GM19467 (cell line): ENCODE measurements at regions not wholly inside any gene's neighbourhood (a gene's known extent, or its start where the extent isn't known, plus 50 kb on each side); places are given as distances from the start of the nearest gene placed in this dataset.
"Not testable (repeated sequence)": the region's sequence is repeated elsewhere in the genome, so short reads cannot be mapped to it uniquely, and the experiment has no call there.

ENCODE experiments used
- ATAC-seq: cut with Tn5 transposase; IDR thresholded peaks from one replicate; pipeline ENCODE4 v1.9.1; 2021; ENCODE audit warnings: mild to moderate bottlenecking, moderate library complexity; ENCODE audit not compliant: unreplicated experiment

DNA sequence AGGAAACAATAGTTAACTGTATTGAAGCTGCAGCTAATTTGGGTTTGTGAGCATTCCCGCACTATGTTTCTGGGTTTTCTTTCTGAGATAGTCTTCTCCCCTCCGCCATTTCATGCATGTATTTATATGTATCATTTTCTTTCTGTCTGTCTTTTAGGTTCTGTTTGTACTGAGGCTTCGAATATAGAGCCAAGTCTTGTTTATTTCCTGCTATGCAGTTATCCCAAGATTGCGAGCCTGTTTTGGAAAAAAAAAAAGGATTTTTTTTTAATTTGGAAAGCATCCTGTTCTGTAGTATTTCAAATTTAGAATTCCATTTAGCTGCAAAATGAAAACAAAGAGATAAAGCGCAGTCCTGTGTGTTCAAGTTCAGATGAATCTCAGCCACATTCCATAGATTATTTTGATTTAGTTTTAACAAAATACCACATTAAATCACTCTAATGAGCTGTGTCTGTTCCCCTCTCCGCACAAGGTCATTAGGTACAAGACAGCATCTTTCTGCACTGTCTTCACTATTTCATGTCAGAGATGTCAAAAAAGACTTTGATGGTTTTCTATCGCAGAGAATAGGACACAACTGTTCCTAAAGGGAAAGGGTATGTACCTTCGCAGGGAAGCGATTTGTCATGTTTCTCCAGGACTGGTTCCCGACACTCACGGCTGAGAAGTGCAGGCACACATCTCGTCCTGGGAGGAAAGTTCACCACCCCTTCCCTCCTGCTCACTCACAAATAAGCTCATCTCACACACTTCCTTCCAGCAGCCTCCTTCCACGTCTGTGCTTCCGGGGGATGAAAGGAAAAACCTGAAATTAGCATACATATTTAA is 443.4 kb downstream of the ZNF516 start:
- ATAC-seq: no peak

DNA sequence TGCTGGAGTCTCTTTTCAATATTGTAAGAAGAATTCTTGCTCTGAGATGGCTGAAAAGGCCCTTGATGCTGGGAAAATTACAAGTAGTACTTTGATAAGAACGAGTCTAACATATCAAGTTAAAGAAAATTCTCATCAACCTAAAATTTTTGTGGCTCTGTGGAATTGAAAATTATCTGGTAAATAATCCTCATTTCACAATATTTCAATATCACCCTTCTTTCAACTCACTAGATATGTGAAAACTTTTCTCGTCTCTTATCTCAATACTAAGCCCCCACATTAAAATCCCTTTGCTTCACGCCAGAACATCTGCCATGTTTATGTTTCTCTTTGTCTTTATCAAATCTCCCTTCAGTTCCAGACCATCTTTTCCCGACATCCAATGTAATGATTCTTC is 448.8 kb downstream of the ZNF516 start:
- no peak for ATAC-seq

DNA sequence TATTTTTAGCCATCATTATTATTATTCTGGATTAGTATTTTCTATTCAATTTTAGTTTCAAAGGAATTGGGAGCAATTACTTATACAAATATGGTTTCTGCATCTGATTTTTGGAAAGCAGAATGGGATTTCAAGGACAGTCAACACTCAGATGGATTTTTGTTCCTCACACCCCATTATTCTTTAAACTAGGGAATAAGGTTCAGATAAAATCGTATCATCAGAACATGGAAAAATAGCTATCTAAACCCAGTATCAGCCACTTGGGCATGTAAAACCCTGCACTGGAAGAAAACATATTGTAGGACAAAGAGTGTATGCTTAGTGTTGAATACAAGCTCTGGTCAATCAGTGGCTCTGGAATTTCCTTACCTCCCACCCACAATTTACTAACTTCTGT is 452.5 kb downstream of the ZNF516 start:
- ATAC-seq: no peak

DNA sequence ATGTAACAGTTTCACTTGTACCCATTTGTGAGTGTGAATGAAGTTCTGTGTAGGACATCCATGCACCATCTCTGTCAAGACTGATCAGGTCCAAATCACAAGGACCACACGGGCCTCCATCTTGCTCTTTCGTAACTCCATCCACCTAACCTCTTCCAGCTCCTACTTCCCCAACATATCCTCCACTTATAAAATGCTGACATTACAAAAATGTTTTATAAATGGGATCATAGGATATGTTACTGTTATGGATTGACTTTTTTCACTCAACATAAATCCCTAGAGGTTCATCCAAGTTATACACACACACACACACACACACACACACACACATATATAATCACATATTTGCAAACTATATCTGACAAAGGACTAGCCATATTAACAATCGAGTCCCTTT is 476.8 kb downstream of the ZNF516 start:
- no peak for ATAC-seq

DNA sequence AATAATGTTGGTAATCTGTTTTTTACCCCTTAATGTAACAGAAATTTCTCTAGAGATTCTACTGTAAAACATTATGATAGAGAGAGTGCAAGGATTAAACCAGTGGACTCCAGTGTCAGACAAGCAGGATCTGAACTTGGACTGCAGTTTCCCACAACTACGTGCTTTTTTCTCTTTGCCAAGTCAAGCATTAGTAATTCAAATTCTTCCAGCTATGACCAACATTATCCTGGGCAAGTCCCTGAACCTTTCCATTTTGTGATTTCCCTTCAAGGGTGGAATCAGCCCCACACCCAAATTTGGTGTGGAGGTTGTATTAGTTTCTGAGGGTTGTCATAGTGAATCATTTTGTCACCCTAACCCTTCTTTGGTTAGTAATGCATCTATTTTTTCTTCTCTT is 482.0 kb downstream of the ZNF516 start:
- no peak for ATAC-seq

DNA sequence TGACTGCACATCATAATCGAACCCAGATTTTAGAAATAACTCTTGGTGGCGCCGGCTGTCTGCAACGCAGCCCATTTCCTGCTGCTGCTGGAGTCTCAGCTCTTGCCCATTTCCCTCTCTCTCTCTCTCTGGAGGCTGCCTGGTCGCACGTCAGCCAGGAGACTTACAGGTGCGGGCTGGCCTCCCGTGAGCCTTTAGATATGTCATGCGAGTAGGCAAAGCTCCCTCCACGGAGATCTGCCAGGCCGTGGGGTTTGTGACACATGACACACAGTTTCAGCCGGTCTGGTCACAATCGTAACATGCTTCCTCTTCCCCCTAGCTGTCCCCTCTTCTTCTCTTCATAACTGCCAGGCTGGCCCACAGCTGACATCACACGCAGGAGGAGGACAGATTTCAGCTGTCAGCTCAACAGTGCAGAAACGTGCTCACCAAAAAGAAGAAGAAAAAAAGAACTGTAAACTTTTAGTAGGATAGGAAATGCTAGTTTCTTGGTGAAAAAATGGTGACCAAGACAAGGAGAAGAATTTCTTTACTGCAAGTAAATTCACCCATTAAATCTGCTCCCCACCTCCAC is 489.3 kb downstream of the ZNF516 start:
- no peak for ATAC-seq

DNA sequence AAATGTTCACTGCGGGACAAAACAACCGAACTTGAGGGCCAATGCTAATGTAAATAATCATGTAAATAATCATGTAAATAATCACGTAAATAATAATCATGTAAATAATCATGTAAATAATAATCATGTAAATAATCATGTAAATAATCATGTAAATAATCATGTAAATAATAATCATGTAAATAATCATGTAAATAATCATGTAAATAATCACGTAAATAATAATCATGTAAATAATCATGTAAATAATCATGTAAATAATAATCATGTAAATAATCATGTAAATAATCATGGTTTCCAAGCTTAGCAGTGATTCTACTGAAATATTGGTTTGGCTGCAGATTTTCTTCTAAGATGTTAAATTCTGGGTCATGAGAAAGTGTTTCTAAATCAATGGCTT is 507.1 kb downstream of the ZNF516 start:
- ATAC-seq: not testable (repeated sequence)

DNA sequence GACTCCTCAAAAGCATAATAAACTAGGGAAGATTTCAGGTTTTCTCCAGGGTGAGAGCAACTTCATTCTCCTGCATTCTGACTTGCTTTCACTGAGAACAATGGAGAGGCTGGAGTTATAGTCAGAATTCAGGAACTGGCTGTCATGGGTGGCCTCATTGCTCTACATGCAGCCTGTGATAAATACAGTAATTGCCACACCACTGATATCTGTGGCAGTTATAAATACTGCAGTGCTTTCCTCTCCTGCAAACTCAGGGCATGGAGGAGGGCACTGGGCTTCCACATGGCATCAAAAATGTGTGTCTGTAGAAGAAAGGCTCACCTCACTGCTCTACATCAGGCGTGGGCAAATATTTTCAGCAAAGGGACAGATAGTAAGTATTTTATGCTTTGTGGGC is 510.2 kb downstream of the ZNF516 start:
- ATAC-seq: no peak

DNA sequence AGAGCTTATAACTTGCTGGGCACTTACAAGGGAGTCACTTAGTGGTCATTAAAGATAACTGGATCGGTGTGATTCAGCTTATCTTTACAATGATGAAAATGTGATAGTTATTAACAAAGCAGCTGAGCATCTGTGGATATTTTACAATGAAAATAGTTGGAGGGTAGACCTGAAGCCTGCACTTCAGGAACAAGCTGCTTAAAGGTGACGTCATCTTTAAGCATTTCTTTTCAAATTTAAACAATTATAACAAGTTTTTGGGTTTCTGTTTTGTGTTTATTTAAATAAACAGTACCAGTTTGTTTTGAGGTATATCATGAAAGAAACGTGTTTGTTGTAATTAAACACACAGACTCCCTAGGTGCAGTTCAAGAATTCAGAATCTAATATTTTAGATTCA is 513.9 kb downstream of the ZNF516 start:
- ATAC-seq: no peak

DNA sequence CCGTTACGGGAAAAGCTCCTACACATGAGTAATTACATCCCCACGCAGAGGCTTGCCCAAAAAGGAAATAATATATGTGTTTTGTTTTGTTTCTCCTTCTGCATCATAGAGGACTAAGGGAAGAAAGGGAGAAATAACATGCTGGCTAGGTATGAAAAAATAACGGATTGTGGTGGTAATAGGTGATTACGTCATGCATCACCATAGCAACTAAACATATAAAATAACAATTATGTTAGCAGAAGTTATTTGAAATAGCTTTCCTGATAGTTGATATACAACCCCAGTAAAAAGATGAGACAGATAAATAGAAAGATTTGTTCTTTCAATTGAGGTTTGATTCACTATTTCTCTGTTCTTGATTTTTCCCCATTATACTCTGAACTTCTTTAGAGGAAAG is 518.0 kb downstream of the ZNF516 start:
- ATAC-seq: no peak

DNA sequence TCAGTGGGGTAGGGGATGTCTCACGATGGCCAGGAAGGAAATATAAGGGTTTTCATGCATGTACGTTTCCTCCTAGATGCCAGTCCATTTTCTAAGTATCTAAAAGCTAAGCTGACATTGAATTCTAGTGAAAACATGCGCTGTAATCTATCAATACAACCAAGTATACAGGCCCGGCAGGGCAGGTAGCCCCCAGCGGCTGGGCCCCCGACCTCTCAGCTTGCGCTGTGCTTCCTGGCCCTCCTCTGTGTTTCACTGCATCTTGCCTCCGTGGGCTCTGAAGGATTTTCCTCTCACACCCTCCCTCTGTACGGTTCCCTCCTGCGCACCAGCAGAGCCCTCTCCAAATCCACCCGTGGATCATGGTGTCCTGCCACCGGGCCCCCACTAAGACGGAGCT is 524.8 kb downstream of the ZNF516 start:
- no peak for ATAC-seq

DNA sequence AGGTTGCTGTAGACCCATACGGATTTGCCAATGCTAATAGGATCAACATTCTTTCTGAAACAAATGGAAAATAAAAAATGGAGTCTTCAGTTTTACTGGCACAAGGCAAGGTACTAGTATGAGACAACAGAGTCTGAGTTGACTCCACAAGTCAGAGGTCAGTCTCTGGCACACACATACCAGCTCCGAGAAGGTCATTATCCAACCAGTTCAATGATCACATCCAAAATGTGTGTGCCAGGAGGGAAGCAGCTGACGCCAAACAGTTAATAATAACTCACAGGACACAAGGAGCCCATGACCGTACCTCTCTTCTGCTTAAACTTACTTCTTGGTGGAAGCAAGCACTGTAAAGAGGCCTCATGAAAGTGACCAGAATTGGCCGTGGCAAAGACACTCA is 528.6 kb downstream of the ZNF516 start:
- no peak for ATAC-seq

DNA sequence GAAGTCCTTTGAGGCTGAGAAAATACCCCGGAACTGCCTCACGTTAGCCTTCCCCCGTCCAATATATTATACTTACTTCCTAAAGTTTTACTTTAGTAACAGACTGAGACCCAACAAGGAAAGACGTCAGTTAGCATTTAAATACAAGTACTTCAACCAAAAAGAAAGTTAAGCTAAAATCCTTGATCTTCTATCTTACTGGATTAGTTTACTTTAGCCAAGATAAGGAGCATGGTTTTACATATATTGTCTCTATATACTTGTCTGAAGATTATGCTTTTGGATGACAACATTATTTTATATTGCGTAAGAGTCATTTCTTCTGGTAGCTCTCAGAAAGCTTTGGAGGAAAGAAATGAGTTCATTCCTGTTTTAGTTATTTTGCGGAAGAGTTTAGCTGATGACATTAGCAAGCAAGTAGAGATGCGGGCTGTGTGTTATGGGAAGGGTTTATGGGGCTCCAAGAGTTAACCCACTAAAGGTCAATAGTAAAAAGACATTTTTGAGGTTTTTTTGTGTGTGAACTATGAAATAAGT is 532.9 kb downstream of the ZNF516 start:
- ATAC-seq: no peak

DNA sequence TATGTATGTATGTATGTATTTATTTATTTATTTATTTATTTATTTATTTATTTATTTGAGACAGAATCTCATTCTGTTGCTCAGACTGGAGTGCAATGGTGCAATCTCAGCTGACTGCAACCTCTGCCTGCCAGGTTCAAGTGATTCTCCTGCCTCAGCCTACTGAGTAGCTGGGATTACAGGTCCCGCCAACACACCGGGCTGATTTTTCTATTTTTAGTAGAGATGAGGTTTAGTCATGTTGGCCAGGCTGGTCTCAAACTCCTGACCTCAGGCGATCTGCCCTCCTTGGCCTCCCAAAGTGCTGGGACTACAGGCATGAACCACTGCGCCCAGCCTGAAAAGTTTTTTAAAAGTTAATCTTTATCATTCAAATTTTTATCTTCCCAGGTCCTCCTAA is 532.9 kb upstream of the SMIM21 start:
- ATAC-seq: not testable (repeated sequence)

DNA sequence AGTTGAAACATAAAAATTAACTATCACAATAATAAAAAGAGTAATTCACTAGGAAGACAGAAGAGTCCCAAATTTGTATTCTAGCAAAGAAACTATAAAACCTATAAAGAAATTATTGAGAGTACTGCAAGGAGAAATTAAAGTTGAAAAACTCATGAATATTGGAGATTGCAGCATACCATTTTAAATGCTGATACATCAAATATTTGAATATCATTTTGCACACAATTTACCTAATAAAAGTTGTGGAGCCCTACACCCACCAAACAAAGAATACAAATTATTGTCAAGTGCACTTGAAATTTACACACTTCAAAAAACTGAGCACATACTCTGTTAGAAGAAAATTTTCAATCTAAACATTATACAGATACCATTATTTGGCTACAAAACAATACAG is 531.6 kb upstream of the SMIM21 start:
- ATAC-seq: no peak

DNA sequence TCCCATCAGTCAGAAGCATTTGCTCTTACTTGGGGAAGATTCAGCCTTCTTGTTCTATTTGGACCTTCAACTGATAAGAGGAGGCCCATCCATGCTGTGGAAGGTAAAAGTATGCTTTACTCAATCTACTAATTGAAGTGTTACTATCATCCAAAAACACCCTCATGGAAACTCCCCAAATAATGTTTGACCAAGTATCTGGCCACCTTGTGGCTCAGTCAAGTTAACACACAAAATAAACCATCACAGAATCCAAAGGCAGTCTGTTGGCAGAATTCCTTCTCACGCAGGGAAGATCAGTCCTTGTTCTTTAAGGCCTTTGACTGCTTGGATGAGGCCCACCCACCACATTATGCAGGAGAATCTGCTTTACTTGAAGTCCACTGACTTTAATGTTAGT is 531.2 kb upstream of the SMIM21 start:
- ATAC-seq: no peak

DNA sequence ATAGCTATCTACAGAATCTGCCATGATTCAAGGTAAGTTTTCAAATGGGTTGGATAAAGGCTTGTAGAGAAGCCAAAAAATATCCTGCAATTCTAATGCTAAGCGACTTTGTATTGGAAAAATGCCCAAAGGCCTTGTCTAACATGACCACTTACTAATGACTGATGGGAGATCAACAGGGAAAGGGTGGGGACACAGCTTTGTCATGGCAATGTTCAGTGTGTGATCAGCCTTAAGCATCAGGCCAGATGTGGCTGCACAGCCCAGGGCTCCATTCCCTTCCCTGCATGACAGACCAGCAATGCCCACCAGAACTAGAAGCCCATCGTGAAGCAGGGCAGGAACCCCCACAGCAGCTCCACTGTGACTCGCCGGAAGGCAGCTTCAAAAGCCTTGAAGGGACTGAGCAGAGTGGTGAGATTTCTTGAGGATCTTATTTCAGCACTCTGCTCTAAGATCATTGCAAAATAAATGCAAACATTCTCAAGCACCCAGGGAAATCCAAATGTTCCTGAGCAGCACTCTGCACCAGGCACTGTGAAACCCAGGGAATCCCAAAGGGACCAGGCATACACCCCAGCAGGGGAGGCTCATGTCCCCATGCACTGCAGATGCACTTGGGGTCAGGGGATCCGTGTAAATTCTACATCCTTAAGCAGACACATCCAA is 517.9 kb upstream of the SMIM21 start:
- no peak for ATAC-seq

DNA sequence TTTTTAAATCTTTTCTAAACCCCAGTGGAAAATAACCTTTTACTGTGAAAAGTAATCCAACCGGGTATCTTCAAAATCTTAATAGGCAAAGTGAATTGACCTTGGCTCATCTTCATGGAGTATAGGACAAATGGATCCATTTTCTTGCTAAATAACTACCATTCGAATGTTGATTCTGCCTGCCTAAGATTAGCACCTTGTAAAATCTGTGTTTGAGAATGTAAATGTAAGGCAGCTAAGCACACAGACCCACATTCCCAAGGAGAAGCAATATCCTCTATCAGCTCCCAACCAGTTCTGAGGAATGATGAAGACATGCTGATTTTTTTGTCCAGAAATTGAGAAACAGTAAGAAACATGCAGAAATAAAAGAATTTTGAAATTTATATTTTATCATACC is 509.8 kb upstream of the SMIM21 start:
- ATAC-seq: no peak

DNA sequence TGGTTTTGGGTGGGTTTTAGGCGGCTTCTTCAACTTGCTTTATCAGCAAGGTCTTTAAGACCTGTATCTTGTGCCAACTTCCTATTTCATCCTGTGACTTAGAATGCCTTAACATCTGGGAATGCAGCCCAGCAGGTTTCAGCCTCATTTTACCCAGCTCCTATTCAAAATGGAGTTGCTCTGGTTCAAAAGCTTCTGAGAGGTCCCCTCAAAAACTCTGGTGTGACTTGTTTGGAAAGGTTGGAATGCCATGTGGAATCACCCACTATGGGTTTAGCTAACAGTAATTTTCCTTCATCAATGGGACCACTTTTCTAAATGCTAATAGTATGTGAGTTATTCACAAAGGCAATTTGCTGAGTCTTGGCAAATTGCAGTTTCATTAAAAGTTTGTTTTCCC is 509.4 kb upstream of the SMIM21 start:
- no peak for ATAC-seq

DNA sequence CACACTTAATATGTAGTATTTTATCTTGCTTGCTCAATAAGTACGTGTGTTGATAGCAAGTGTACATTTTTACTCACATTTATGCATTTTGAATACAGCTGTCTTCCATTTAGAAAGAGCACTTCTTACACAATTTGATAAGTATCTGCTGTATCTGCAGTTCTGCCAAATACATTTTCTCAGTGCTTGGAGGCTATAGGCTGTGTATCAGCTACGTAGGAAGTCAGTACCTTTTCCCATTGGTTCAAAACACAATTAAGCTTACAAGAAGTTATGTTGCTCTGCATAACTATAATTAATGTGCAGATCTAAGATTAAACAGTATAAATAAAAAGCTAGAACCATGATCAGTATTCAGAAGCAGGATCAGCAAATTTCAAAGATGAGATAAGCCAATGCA is 503.6 kb upstream of the SMIM21 start:
- ATAC-seq: no peak

DNA sequence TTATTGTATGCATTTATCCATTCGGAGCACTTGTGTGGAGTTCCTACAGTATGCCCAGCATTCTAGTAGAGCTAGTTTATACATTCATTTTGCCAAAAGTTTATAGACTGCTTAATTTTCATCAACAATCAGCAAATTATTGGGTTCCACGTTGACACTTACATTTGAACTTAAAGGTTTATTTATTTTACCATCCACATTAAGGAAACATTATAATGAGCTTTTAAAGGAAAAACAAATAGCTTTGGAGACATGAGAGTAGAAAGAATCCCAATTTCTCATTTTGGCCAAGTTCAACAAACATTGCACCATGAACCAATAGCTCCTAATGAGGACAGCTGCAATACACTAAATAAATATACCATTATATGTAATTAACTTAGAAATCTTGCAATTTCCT is 501.2 kb upstream of the SMIM21 start:
- ATAC-seq: no peak

DNA sequence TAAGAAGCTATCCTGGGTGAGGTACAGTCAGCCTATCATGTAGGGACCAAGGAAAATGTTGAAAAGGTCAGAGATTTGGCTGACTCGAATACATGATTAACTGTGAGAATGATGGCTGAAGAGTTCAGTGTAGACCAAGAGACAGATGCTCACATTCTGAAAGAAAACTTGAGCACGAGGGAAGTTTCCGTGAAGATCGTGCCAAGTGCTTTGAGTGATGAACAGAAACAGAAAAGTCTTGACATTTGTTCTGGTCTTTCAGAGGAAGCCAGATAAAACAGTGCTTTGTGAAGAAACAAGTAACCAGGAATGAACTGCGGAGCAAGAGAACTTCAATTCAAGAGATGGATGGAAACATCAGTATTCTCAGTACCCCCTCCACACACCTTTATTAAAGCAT is 500.3 kb upstream of the SMIM21 start:
- no peak for ATAC-seq
